ENCODE measurements at regions not wholly inside any gene's neighbourhood (a gene's known extent, or its start where the extent isn't known, plus 50 kb on each side); places are given as distances from the start of the nearest gene placed in this dataset.

DNA sequence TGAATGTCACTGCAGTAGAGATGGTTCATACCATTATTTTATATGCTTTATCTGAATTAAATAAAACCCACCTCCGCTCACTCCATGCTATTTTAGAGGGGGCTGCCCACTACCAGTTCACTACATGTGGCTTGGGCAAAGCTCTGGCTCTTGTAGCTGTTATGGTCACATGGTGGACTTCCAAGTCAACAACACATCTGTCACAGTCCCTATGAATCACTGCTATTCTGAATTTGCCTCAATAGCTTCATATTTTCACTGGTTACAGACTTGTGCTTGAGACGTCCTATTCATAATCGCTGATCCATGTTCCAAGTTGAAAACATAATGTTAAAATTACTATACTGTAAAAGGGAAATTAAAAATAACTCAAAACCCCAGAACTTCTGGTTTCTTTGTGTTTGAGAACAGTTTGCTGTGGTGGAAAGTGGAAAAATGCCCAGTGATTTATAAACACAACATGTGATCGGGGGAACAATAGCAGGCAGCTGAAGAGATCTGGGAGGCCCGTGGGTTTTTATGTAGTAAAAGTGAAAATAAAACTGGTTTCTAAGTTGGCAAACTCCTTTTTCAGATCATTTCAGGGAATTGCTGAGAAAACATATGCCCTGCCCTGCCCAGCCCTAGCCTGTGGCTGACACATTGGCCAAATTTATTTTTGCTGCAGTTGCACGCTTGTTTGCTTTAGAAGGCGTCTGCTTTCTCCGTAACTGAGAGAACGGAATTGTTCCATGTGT, 128.8 kb upstream of the PRR23C start:
- H3K27me3 ChIP-seq (ENCODE audit: insufficient read depth, low read length), result no peaks in the 10 kb centered on the region
- H2AFZ ChIP-seq (ENCODE audit: low read length), result peak overlapping the region; percentile 85
- H3K9me3 ChIP-seq (ENCODE audit: low read depth, low read length), result no peaks in the 10 kb centered on the region
- no peaks in the 10 kb centered on the region for H4K20me1 ChIP-seq (ENCODE audit: insufficient read depth, low read length)
- H3K4me2 ChIP-seq (ENCODE audit: insufficient read depth, low read length), result peak overlapping the region; percentile 85
- DNase-seq (ENCODE audit: insufficient read length, low spot score, missing footprints), result no peak
- peaks cover 6% of the 10 kb centered on the region for H3K4me1 ChIP-seq (ENCODE audit: insufficient read depth, low read length)
- no peak overlapping the region for H3K27ac ChIP-seq (ENCODE audit: low read depth, low read length)
- TF ChIP-seq, protein P1, sequence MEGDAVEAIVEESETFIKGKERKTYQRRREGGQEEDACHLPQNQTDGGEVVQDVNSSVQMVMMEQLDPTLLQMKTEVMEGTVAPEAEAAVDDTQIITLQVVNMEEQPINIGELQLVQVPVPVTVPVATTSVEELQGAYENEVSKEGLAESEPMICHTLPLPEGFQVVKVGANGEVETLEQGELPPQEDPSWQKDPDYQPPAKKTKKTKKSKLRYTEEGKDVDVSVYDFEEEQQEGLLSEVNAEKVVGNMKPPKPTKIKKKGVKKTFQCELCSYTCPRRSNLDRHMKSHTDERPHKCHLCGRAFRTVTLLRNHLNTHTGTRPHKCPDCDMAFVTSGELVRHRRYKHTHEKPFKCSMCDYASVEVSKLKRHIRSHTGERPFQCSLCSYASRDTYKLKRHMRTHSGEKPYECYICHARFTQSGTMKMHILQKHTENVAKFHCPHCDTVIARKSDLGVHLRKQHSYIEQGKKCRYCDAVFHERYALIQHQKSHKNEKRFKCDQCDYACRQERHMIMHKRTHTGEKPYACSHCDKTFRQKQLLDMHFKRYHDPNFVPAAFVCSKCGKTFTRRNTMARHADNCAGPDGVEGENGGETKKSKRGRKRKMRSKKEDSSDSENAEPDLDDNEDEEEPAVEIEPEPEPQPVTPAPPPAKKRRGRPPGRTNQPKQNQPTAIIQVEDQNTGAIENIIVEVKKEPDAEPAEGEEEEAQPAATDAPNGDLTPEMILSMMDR (IDR thresholded peaks at IDR 0.05; ENCODE audit: extremely low read depth, low read depth, low read length), result no peak
- H3K4me3 ChIP-seq (ENCODE audit: insufficient read depth, low read length), result peak overlapping the region; percentile 68
- H3K36me3 ChIP-seq (ENCODE audit: insufficient read depth, low read length), result no peaks in the 10 kb centered on the region
- H3K79me2 ChIP-seq (ENCODE audit: insufficient read depth, low read length), result no peaks in the 10 kb centered on the region

DNA sequence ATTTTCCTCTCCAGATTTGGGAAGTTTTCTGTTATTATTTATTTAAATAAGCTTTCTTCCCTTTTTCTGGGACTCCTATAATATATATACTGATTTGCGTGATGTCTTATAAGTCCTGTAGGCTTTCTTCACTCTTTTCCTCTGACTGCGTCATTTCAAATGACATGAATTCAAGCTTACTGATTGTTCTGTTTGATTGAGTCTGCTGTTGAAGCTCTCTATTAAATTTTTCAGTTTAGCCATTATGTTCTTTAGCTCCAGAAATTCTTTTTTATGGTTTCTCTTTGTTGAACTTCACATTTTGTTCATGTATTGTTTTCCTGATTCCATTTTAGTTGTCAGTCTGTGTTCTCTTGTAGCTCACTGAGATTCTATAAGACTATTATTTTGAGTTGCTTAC, 135.8 kb upstream of the PRR23C start:
- Histone ChIP-seq H3K27me3 (ENCODE audit: insufficient read depth, low read length) (no peaks in the 10 kb centered on the region), H3K36me3 (ENCODE audit: insufficient read depth, low read length) (no peaks in the 10 kb centered on the region), H3K4me2 (ENCODE audit: insufficient read depth, low read length) (no peak overlapping the region), H3K4me1 (ENCODE audit: insufficient read depth, low read length) (no peaks in the 10 kb centered on the region), H4K20me1 (ENCODE audit: insufficient read depth, low read length) (no peaks in the 10 kb centered on the region), H3K27ac (ENCODE audit: low read depth, low read length) (no peak overlapping the region), H3K9me3 (ENCODE audit: low read depth, low read length) (peaks cover 4% of the 10 kb centered on the region), H2AFZ (ENCODE audit: low read length) (no peak overlapping the region), H3K4me3 (ENCODE audit: insufficient read depth, low read length) (no peak overlapping the region), H3K79me2 (ENCODE audit: insufficient read depth, low read length) (no peaks in the 10 kb centered on the region)
- TF ChIP-seq, protein P1 (IDR thresholded peaks at IDR 0.05; ENCODE audit: extremely low read depth, low read depth, low read length), result no peak
- no peak for DNase-seq (ENCODE audit: insufficient read length, low spot score, missing footprints)

DNA sequence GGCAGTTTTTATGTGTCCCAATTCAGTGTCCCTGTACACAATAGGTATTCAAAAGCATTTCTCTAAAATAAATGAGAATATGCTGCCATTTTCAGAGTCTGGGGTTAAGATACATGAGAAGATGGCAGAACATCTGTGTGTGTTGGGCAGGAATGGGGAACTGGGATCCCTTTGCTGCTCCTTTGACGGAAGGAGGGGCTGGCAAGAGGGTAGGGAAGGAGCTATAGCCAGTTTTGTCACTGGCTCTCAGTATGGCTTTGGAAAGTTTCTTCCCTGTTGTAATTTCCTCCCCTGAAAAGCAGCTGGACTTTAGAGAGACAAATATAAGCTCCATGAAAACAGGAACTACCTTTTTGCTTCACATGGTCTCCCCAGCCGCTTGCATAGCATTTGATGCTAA, 137.5 kb upstream of the PRR23C start:
- TF ChIP-seq, protein P1 (IDR thresholded peaks at IDR 0.05; ENCODE audit: extremely low read depth, low read depth, low read length), result no peak
- Histone ChIP-seq H3K36me3 (ENCODE audit: insufficient read depth, low read length) (no peaks in the 10 kb centered on the region), H4K20me1 (ENCODE audit: insufficient read depth, low read length) (no peaks in the 10 kb centered on the region), H3K9me3 (ENCODE audit: low read depth, low read length) (peaks cover 4% of the 10 kb centered on the region), H3K4me2 (ENCODE audit: insufficient read depth, low read length) (no peak overlapping the region), H2AFZ (ENCODE audit: low read length) (no peak overlapping the region), H3K4me1 (ENCODE audit: insufficient read depth, low read length) (no peaks in the 10 kb centered on the region), H3K27ac (ENCODE audit: low read depth, low read length) (no peak overlapping the region), H3K79me2 (ENCODE audit: insufficient read depth, low read length) (no peaks in the 10 kb centered on the region), H3K27me3 (ENCODE audit: insufficient read depth, low read length) (no peaks in the 10 kb centered on the region), H3K4me3 (ENCODE audit: insufficient read depth, low read length) (no peak overlapping the region)
- DNase-seq (ENCODE audit: insufficient read length, low spot score, missing footprints), result no peak

DNA sequence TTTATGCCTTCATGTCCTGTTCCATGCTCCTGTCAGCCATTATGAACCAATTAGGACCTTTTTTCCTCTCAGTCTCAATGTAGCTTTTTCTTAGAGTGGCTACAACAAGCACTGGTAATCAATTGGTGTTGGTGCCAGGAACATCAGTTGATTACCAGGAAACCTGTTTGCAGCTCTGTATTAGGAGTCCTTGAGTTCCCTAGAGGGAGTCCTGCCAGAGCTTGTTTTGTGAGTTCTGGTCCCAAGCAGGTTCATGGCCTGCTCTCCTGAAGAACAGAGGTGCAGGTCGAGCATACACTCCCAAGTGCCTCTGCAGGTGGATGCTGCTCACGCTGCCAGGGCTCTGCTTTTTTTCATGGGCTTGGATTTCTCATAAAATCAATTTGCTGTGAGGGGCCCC, 137.9 kb upstream of the PRR23C start:
- Histone ChIP-seq H3K36me3 (ENCODE audit: insufficient read depth, low read length) (no peaks in the 10 kb centered on the region), H3K4me2 (ENCODE audit: insufficient read depth, low read length) (no peak overlapping the region), H3K4me1 (ENCODE audit: insufficient read depth, low read length) (no peaks in the 10 kb centered on the region), H3K27me3 (ENCODE audit: insufficient read depth, low read length) (no peaks in the 10 kb centered on the region), H3K27ac (ENCODE audit: low read depth, low read length) (no peak overlapping the region), H3K9me3 (ENCODE audit: low read depth, low read length) (peaks cover 4% of the 10 kb centered on the region), H3K79me2 (ENCODE audit: insufficient read depth, low read length) (no peaks in the 10 kb centered on the region), H4K20me1 (ENCODE audit: insufficient read depth, low read length) (no peaks in the 10 kb centered on the region), H2AFZ (ENCODE audit: low read length) (no peak overlapping the region), H3K4me3 (ENCODE audit: insufficient read depth, low read length) (no peak overlapping the region)
- DNase-seq (ENCODE audit: insufficient read length, low spot score, missing footprints), result no peak
- TF ChIP-seq, protein P1 (IDR thresholded peaks at IDR 0.05; ENCODE audit: extremely low read depth, low read depth, low read length), result no peak
